ENCODE measurements at regions not wholly inside any gene's neighbourhood (a gene's known extent, or its start where the extent isn't known, plus 50 kb on each side); places are given as distances from the start of the nearest gene placed in this dataset.

GRCh38 chrX:13917507-13917906, 100.6 kb upstream of the GPM6B start:
- intact Hi-C loops (cut with micrococcal nuclease; ENCODE audit: unreplicated experiment) = no loop called here
- POLR2A ChIA-PET = no interaction called here
- Histone ChIP-seq H3K27ac (ENCODE audit: low read depth, low read length, poor library complexity, severe bottlenecking) (no peak overlapping the region), H3K79me2 (ENCODE audit: insufficient read depth, low read depth, low read length) (no peaks in the 10 kb centered on the region), H3K4me3 (ENCODE audit: low read depth, low read length, poor library complexity, severe bottlenecking) (no peak overlapping the region), H3K36me3 (ENCODE audit: insufficient read depth, low read length) (no peaks in the 10 kb centered on the region), H3K9me2 (ENCODE audit: insufficient read depth, low read length) (no peaks in the 10 kb centered on the region), H2AFZ (ENCODE audit: low read length) (no peak overlapping the region), H3K4me1 (ENCODE audit: insufficient read depth, low read length, poor library complexity, severe bottlenecking) (no peaks in the 10 kb centered on the region), H3K4me2 (ENCODE audit: low read length) (no peak overlapping the region), H3K9me3 (ENCODE audit: low read length) (no peaks in the 10 kb centered on the region), H4K20me1 (ENCODE audit: insufficient read depth, low read length) (no peaks in the 10 kb centered on the region)
- DNase-seq (ENCODE audit: low spot score) = no peak
- TF ChIP-seq EZH2phosphoT487 (IDR thresholded peaks at IDR 0.05; ENCODE audit: borderline replicate concordance, low read depth, low read length) = no peak
- BruUV-seq (replicated peaks) = no TSS peak
- CTCF ChIA-PET (ENCODE audit: unreplicated experiment) = no interaction called here

- CTCF ChIA-PET (ENCODE audit: unreplicated experiment) = interaction anchor here (0.5 kb wide), 1 partner anchor 23 kb away, joined by 3 read pairs; no protein-coding TSS in a partner anchor
- Histone ChIP-seq H3K9me2 (ENCODE audit: insufficient read depth, low read length) (no peaks in the 10 kb centered on the region), H3K79me2 (ENCODE audit: insufficient read depth, low read depth, low read length) (no peaks in the 10 kb centered on the region), H2AFZ (ENCODE audit: low read length) (no peak overlapping the region), H3K4me2 (ENCODE audit: low read length) (no peak overlapping the region), H3K9me3 (ENCODE audit: low read length) (no peaks in the 10 kb centered on the region), H3K4me1 (ENCODE audit: insufficient read depth, low read length, poor library complexity, severe bottlenecking) (no peaks in the 10 kb centered on the region), H3K27ac (ENCODE audit: low read depth, low read length, poor library complexity, severe bottlenecking) (no peak overlapping the region), H4K20me1 (ENCODE audit: insufficient read depth, low read length) (no peaks in the 10 kb centered on the region), H3K36me3 (ENCODE audit: insufficient read depth, low read length) (no peaks in the 10 kb centered on the region), H3K4me3 (ENCODE audit: low read depth, low read length, poor library complexity, severe bottlenecking) (no peak overlapping the region)
- no TSS peak for BruUV-seq (replicated peaks)
- intact Hi-C loops (cut with micrococcal nuclease; ENCODE audit: unreplicated experiment) = no loop called here
- TF ChIP-seq CTCF (conservative IDR thresholded peaks at IDR 0.05; ENCODE audit: low read length) (no peak), EZH2phosphoT487 (IDR thresholded peaks at IDR 0.05; ENCODE audit: borderline replicate concordance, low read depth, low read length) (no peak)
- DNase-seq (ENCODE audit: low spot score) = no peak
- POLR2A ChIA-PET = interaction anchor here (0.6 kb wide), 1 partner anchor 1430 kb away, joined by 6 read pairs; no protein-coding TSS in a partner anchor
Measured at GRCh38 chrX:13911586-13911985, 94.7 kb upstream of the GPM6B start.

- TF ChIP-seq EZH2phosphoT487 (IDR thresholded peaks at IDR 0.05; ENCODE audit: borderline replicate concordance, low read depth, low read length) = no peak
- TF ChIP-seq CTCF (conservative IDR thresholded peaks at IDR 0.05; ENCODE audit: low read length) = no peak
- Histone ChIP-seq H3K4me2 (ENCODE audit: low read length) (no peak overlapping the region), H3K27ac (ENCODE audit: low read depth, low read length, poor library complexity, severe bottlenecking) (no peak overlapping the region), H2AFZ (ENCODE audit: low read length) (no peak overlapping the region), H3K36me3 (ENCODE audit: insufficient read depth, low read length) (no peaks in the 10 kb centered on the region), H4K20me1 (ENCODE audit: insufficient read depth, low read length) (no peaks in the 10 kb centered on the region), H3K9me3 (ENCODE audit: low read length) (no peaks in the 10 kb centered on the region), H3K9me2 (ENCODE audit: insufficient read depth, low read length) (no peaks in the 10 kb centered on the region), H3K4me1 (ENCODE audit: insufficient read depth, low read length, poor library complexity, severe bottlenecking) (no peaks in the 10 kb centered on the region), H3K4me3 (ENCODE audit: low read depth, low read length, poor library complexity, severe bottlenecking) (no peak overlapping the region), H3K79me2 (ENCODE audit: insufficient read depth, low read depth, low read length) (no peaks in the 10 kb centered on the region)
- POLR2A ChIA-PET = interaction anchor here (0.6 to 1.6 kb wide), 2 partner anchors 13 to 100 kb away, joined by 3 read pairs; no protein-coding TSS in a partner anchor
- DNase-seq (ENCODE audit: low spot score) = no peak
- intact Hi-C loops (cut with micrococcal nuclease; ENCODE audit: unreplicated experiment) = no loop called here
- CTCF ChIA-PET (ENCODE audit: unreplicated experiment) = no interaction called here
- BruUV-seq (replicated peaks) = no TSS peak
Measured at GRCh38 chrX:13906093-13906492, 89.2 kb upstream of the GPM6B start.

All from OCI-LY7 (cell line).